Calu3 (cell line): ENCODE measurements at regions not wholly inside any gene's neighbourhood (a gene's known extent, or its start where the extent isn't known, plus 50 kb on each side); places are given as distances from the start of the nearest gene placed in this dataset.

Experiments
- BruUV-seq: library from RNA; stranded (reverse); fragments of 400-500 nt; replicated peaks from 2 replicates; lab custom pipeline; 2021; lab: Mats Ljungman, UMichigan
- CTCF ChIA-PET: fragments of 300-600 bp; sonication (Branson Sonifier 250); formaldehyde crosslinking; loops from one replicate; lab custom pipeline; 2022; ENCODE audit warnings: antibody characterized with exemption; lab: Charles Lee
- DNase-seq: peaks from one replicate; pipeline ENCODE4 v3.0.0; 2022
- H3K27ac Mint-ChIP-seq: one replicate; pipeline ENCODE4 v1.8.0; 2022; ENCODE audit warnings: mixed read lengths; ENCODE audit not compliant: unreplicated experiment
- H3K27me3 Mint-ChIP-seq: one replicate; pipeline ENCODE4 v1.8.0; 2022; ENCODE audit warnings: mixed read lengths; ENCODE audit not compliant: unreplicated experiment
- H3K36me3 Mint-ChIP-seq: one replicate; pipeline ENCODE4 v1.8.0; 2022; ENCODE audit warnings: mild to moderate bottlenecking, moderate library complexity, mixed read lengths; ENCODE audit not compliant: insufficient read depth, unreplicated experiment
- H3K4me1 Mint-ChIP-seq: one replicate; pipeline ENCODE4 v1.8.0; 2022; ENCODE audit warnings: mild to moderate bottlenecking, low read depth, mixed read lengths; ENCODE audit not compliant: unreplicated experiment
- H3K4me3 Mint-ChIP-seq: one replicate; pipeline ENCODE4 v1.8.0; 2022; ENCODE audit warnings: mild to moderate bottlenecking, low read depth, moderate library complexity, mixed read lengths; ENCODE audit not compliant: unreplicated experiment
- H3K9me3 Mint-ChIP-seq: one replicate; pipeline ENCODE4 v1.8.0; 2022; ENCODE audit warnings: low read depth, mixed read lengths; ENCODE audit not compliant: unreplicated experiment
- CTCF ChIP-seq: fragments of 200-600 bp; IDR thresholded peaks from one replicate; pipeline ENCODE4 v1.8.0; 2022; ENCODE audit warnings: antibody characterized with exemption; ENCODE audit not compliant: unreplicated experiment
- intact Hi-C: fragments of 100-400 bp; cut with micrococcal nuclease; formaldehyde crosslinking; loops from one replicate; pipeline ENCODE4 v1.10.0; 2022; ENCODE audit not compliant: unreplicated experiment

DNA sequence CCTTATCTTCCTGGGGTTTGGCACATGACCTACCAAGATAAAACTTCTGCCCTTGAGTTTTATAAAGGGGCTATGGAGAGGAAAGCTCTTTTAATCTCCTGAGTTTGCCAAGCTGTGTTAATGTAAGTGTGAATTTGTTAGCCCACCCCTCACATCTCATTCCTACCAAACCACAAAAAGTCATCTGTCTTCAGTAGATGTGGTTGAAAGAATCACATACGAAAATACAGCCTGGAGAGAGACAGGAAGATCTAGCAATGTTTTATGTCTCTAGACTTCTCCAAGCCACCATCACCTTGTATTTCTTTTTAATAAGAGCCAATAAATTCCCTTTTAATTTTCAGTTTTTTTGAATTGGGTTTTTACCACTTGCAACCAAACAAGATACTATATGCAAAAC is 68.9 kb upstream of the ZNF280D start:
- Mint-ChIP-seq H3K27ac (no peak overlapping the region), H3K9me3 (no peaks in the 10 kb centered on the region), H3K4me3 (no peak overlapping the region), H3K27me3 (no peaks in the 10 kb centered on the region), H3K36me3 (no peaks in the 10 kb centered on the region), H3K4me1 (peaks cover 9% of the 10 kb centered on the region)
- intact Hi-C loops, result no loop called here
- no peak for DNase-seq
- CTCF ChIA-PET, result interaction anchor here (0.6 to 0.7 kb wide), 2 partner anchors 11 to 305 kb away, joined by 3 read pairs; no protein-coding TSS in a partner anchor
- BruUV-seq, result no TSS peak
- no peak for TF ChIP-seq CTCF

DNA sequence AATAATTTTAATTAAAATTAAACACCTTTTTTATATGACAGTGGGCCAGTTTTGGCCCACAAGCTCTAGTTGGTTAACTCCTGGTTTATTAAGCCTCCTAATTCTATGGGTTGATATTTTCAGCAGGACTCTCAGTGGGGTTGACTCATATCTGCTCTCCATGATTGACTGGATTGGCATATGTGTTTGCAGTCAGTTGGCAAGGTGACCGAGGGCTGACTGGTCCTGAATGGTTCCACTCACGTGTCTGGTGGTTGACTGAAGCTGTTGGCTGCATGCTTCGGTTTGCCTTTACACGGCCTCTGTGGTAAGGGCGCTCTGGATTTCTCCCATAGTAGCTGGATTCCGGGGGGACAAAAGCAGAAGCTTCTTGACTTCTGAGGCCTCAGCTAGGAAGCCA is 65.3 kb upstream of the ZNF280D start:
- intact Hi-C loops, result no loop called here

DNA sequence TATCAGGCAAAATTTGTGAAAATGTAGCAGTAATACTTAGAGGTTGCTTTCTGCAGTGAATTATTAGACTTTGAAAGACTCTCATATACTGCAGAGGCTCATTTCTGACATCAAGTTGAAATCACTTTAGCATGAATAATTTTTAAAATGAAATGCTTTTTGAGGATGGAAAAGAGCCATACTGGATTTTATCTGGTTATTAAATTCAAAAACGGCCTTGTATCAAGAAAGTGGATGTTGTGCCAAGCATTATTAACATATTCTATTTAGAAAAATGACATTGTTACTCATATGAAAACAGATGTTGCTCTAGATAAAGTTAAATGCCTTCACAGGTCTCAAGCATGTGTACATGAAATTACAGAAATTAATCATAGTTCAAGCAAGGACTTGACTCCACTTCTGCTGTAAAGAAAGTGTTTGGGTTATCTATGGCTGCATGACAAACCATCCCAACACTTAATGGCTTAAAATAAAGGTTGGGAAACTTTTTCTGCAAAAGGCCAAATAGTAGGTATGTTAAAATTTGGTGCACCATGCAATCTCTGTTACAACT is 64.5 kb upstream of the ZNF280D start:
- CTCF ChIA-PET, result no interaction called here
- no peak for TF ChIP-seq CTCF
- Mint-ChIP-seq H3K9me3 (peaks cover 3% of the 10 kb centered on the region), H3K36me3 (no peaks in the 10 kb centered on the region), H3K4me1 (no peaks in the 10 kb centered on the region), H3K27ac (no peak overlapping the region), H3K27me3 (no peaks in the 10 kb centered on the region), H3K4me3 (no peak overlapping the region)
- no TSS peak for BruUV-seq
- DNase-seq, result no peak
- intact Hi-C loops, result no loop called here

More for the DNA sequence above, 65.3 kb upstream of the ZNF280D start:
- no peaks in the 10 kb centered on the region for H3K36me3 Mint-ChIP-seq
- no peaks in the 10 kb centered on the region for H3K4me1 Mint-ChIP-seq
- CTCF ChIA-PET, result no interaction called here
- BruUV-seq, result no TSS peak
- no peak overlapping the region for H3K27ac Mint-ChIP-seq
- H3K27me3 Mint-ChIP-seq, result no peaks in the 10 kb centered on the region
- no peak overlapping the region for H3K4me3 Mint-ChIP-seq
- no peak for DNase-seq
- no peak for TF ChIP-seq CTCF
- H3K9me3 Mint-ChIP-seq, result no peaks in the 10 kb centered on the region

GRCh38 chr15:56795502-56795901 is 62.2 kb upstream of the ZNF280D start:
- Mint-ChIP-seq H3K9me3 (peaks cover 3% of the 10 kb centered on the region), H3K4me1 (no peaks in the 10 kb centered on the region), H3K27me3 (no peaks in the 10 kb centered on the region), H3K36me3 (no peaks in the 10 kb centered on the region), H3K27ac (no peak overlapping the region), H3K4me3 (no peak overlapping the region)
- no peak for TF ChIP-seq CTCF
- no TSS peak for BruUV-seq
- CTCF ChIA-PET, result no interaction called here
- intact Hi-C loops, result no loop called here
- no peak for DNase-seq
